Upper lobe of left lung (tissue), 4 donors: ENCODE measurements at regions not wholly inside any gene's neighbourhood (a gene's known extent, or its start where the extent isn't known, plus 50 kb on each side); places are given as distances from the start of the nearest gene placed in this dataset.

ENCODE experiments used
- CTCF ChIP-seq, 6 experiments: fragments of 450-650 bp in 4 of 6; fragments of 200-600 bp in 2 of 6; sonication (generic) in 2 of 6; IDR thresholded peaks; one replicate each; pipeline ENCODE4 v1.5.1; 2016 to 2019; ENCODE audit warnings: antibody characterized with exemption in 6 of 6
- POLR2AphosphoS5 ChIP-seq, 2 donors: sonication (generic); formaldehyde crosslinking; IDR thresholded peaks; one replicate each; pipeline ENCODE4 v1.5.1; 2017; ENCODE audit warnings: antibody characterized with exemption in 2 of 2

DNA sequence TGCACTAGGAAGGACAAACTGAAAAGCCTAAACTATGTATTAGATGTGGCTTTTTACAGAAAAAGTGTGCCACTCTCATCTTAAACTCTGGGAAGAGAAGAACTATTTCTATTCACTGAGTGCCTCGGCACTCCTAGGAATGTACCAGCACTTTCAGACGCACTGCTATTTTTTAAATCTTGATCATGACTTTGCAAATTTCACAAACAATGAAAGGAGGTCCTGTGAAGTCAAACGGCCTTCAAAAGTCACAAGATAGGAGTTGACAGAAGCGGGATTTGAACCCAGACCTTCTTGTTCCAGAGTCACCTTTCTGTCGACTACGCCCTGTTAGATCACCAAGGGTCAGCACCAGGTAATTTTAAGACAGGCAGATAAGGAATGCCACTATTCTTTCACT lies 365.4 kb downstream of the VRK1 start:
- TF ChIP-seq CTCF (IDR thresholded peaks at IDR 0.05) (no peak), POLR2AphosphoS5 (IDR thresholded peaks at IDR 0.05) (no peak)
